ENCODE measurements at regions not wholly inside any gene's neighbourhood (a gene's known extent, or its start where the extent isn't known, plus 50 kb on each side); places are given as distances from the start of the nearest gene placed in this dataset.
A peak's percentile ranks its signal among the peaks of the same experiment; 100 is the strongest.

DNA sequence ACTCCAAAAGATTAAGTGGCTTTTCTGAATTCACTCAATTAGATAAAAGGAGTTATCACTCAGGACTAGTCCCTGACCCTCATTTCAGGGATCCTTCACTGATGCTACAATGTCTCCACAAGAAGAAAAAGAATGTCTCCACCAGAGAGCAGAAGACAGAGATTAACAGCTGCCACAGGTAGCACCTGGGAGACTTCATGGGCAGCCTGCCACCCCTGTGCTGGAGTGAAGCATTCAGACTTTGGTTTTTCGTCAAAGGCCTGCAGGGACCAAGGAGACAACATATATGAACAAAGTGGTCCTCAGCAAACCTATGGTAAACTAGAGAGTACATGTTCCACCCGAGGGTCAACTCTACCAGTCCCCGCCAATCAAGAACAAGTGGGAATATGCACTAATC lies 197.0 kb upstream of the ACVR2A start:
- DNase-seq, result no peak

DNA sequence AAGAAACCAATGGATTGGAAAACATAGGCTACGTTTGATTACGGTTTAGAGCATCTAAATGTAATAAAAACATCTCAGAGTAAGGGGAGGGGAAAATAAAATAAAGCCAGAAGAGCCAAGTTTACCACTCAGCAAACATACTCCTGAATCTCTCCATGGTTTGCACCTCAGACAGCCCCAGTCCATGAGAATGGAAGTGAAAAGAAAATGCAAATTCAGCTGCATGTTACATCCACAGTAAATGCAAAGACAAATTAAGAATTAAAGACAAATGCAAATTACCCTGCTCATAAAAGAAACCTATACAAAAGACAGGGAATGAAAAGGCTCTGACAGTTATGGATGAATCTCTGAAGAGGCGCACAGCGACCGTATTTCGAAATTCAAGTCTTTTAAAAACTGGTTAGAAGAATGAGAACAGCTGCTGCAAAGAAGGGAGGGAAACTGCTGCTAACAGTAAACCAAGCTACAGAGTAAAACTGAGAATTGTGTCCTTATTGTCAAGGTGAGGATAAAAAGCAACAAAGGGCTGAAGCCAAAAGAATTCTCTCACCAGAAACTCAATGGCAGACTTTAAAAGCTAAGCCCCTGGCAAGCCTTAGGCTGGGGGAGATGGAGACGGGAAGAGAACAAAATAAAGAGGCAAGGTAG lies 197.9 kb upstream of the ACVR2A start:
- DNase-seq, result no peak

- no peak for DNase-seq
These were observed 200.3 kb upstream of the ACVR2A start for GRCh38 chr2:147644491-147644890.

DNA sequence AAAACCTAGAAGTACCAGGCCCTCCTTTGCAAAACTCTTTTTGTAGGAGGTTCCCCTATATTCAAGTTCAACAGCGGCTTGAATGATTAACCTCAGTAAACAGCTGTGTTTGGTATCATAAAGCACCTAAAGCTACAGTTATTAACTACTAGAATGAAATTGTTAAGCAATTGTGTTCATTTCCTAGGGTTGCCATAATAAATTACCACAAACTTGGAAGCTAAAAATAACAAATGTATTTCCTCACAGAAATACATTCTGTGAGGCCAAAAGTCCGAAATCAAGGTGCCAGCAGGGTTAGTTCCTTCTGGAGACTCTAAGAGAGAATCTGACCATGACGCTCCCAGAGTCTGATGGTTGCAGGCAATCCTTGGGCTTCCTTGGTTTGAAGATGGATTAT lies 202.1 kb upstream of the ACVR2A start:
- DNase-seq, result no peak

DNA sequence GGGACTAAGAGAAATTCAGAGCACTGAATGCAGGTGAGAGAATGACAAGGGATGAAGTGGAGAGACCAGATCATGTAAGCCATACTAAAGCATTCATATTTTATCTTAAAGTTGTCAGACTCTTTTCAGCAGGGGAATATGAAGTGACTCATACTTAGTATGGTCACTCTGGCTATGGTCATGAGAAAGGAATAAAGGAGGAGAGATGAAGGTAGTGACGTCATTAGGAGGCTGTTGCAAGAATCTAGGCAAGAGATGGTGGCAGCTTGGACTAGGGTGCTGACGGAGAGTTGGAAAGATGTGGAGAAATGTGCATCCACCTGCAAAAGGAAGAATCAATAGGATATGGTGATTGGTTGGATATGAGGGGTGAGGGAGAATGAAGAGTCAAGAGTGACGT lies 203.2 kb upstream of the ACVR2A start:
- no peak for DNase-seq

- DNase-seq, result no peak
These were observed 204.9 kb upstream of the ACVR2A start for GRCh38 chr2:147639891-147640290.

GRCh38 chr2:147639386-147639785 lies 205.4 kb upstream of the ACVR2A start:
- DNase-seq, result no peak

- DNase-seq, result no peak
These were observed 207.9 kb upstream of the ACVR2A start for GRCh38 chr2:147636886-147637285.

- DNase-seq, result peak; percentile 52
These were observed 208.5 kb upstream of the ACVR2A start for GRCh38 chr2:147636238-147636882.

- no peak for DNase-seq
These were observed 210.0 kb upstream of the ACVR2A start for GRCh38 chr2:147634826-147635225.

GRCh38 chr2:147632198-147632597 lies 212.6 kb upstream of the ACVR2A start:
- no peak for DNase-seq

DNA sequence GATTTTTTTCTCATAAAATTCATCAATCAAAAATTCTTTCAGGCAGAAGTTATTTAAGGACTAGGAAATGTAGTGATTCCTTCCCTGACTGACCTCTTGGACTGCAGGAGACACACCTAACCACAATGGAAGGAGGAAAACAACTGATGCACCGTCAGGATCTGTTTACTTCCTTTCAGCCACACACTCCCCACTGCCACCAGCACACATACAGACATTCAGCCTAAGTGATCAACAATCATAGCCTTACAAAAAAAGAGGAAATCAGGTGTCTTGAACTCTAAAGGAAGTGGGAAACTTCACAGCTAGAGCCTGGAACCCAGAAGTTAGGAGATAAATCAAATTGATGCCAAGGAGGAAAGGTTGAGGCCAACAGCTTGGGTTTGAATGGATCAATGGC lies 213.5 kb upstream of the ACVR2A start:
- DNase-seq, result no peak

DNA sequence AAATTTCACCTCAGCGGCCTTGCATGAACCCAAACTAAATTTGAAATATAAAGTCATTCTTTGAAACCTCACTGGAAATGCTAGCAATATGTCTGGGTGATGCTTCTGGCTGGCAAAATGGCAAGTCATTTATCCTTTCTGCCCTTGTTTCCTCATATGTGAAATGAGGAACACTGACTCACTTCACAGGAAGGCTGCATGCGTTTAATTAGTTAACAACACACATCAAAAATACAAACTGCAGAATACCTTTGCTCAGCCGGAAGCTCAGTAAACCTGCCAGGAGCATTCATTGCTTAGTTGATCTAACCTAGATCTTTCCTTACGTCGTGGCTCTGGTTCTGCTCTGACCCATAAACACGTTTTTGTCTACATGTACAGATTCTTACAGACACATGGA lies 214.2 kb upstream of the ACVR2A start:
- DNase-seq, result no peak

DNA sequence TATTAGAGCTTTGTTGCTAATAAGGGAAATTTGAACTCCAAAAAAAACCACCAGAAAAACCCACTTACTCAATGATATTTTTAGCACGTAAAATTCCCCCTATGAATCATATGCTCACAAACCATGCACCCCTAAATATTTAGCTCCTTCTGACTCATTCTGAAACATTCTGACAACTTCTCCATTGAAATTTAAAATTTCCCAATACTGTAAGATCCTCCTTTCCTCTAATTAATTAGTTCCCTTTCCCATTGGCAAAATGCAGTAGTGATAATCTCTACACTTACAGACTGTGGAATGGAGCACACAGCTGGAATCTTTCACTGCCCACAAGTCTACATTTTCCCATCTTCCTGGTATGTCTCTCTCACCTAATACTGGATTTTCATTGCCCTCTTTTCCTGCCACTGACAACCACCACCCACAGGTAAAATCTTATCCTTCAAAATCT lies 215.8 kb upstream of the ACVR2A start:
- DNase-seq, result no peak

DNA sequence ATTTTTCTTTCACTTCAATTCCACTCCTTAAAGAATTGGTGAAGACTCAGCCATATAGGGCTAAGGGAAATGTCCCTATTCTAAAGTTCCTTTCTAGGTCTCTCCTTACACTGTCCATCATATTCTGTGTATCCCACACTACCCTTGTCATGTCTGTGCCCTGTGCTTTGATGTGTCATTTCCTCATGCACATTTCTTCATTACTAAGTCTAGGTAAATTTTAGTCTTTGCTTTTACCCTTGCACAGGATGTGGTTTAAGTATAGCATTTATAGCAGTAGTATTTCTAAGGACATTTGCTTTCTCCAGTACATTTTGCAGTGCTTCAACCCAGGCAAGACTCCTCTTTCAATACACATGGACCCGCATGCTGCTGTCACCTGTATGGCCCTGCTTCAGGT lies 221.5 kb upstream of the ACVR2A start:
- DNase-seq, result no peak

- DNase-seq, result no peak
These were observed 223.1 kb upstream of the ACVR2A start for GRCh38 chr2:147621656-147622197.

DNA sequence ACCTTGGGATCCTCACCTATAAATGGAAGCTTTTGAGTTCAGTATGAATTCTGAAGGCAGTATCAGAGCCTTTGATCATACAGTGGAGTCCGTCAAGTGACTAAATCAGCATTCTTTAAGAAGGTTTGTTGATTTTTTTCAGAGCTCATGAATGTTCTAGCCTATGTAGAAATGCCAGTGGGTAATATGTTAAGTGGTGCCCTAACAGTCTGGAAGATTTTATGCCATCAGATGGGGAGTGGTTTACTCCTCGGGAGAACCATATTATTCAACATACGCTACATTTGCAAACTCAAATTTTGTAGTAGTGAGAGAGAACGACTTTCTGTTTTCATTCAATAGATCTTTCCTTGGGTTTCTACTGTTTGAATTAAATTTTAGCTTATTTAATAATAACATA lies 225.0 kb upstream of the ACVR2A start:
- DNase-seq, result no peak

DNA sequence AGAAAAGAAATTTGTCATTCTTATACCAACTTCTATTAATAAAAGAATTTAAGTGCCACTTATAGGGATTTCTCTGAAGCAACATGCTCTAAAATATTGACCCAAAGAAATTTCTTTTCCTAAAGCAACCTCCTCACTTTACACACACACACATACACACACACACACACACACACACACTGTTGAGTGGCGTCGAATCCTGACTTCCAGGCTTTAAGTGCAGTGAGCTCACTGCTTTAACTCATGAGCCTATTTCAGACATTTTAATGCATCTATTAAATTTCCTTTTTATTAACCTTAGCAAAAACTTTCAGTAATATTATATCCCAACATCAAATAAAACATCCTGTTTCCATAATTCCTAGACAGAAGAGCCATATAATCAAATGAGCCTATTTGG lies 229.1 kb upstream of the ACVR2A start:
- DNase-seq, result no peak

GRCh38 chr2:147614979-147615470 lies 229.8 kb upstream of the ACVR2A start:
- DNase-seq, result no peak

DNA sequence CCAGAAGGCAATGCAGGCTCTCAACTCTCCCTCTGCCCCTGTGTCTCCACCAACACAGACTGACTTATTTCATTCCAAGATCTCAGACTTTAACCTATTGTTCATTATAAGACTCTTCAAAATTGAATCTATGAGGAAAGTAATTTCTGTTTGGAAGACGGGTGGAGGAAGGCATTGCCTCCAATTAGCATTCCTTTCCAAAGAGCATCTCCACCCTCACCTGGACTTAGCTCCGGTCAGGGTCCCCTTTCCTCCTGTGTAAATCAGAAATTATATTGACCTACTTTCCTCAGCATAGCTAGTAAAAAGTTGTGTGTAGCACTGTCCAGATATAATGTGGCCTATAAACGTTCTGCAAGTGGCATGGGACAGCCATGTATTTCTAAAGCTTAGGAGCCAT lies 230.4 kb upstream of the ACVR2A start:
- DNase-seq, result no peak

DNA sequence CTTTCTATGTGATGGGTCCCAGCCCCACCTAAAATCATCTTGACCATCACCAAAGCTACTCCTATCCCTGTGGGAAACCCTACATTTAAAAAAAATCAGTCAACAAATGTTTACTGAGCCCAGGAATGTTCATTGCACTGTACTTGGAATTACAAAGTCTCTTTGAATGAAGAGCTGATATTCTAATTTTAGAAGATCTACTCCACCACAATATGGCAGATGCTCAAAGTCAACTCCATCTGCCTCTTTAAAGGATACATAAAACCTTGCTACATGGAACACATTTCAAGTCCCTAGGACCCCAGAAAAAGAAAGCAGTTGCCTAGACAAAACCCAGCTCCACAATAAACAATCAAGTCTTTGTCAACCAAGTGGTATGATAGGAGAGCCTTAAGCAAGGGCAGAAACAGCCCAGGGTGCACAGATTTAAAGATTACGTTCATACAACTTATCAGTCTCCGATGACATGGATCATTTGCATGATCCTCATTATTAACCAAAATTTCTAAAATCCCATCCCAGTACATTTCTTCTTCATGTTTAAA lies 234.3 kb upstream of the ACVR2A start:
- no peak for DNase-seq

GRCh38 chr2:147609301-147609700 lies 235.5 kb upstream of the ACVR2A start:
- no peak for DNase-seq

- DNase-seq, result no peak
These were observed 237.4 kb upstream of the ACVR2A start for GRCh38 chr2:147607379-147607778.

DNA sequence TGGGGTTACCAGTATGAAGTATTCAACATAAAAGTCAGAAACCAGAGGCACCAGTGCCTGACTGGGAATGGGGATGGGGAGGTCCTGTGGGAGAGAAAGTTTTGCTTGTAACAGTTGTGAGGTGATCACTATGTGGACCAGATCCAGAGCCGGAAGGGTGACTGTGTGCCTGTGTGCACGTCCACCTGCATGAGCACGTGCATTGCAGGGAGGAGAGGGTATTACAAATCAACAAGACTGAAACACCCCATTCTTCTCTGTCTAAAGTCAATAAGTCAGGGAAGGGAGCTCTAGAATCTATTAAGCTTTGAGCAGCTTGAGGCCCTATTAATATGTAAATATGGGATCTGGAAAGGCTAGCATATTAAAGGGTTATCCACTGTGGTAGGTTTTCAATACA lies 241.0 kb upstream of the ACVR2A start:
- no peak for DNase-seq

Data from OCI-M1 (cell line).